ENCODE measurements at regions not wholly inside any gene's neighbourhood (a gene's known extent, or its start where the extent isn't known, plus 50 kb on each side); places are given as distances from the start of the nearest gene placed in this dataset.

DNA sequence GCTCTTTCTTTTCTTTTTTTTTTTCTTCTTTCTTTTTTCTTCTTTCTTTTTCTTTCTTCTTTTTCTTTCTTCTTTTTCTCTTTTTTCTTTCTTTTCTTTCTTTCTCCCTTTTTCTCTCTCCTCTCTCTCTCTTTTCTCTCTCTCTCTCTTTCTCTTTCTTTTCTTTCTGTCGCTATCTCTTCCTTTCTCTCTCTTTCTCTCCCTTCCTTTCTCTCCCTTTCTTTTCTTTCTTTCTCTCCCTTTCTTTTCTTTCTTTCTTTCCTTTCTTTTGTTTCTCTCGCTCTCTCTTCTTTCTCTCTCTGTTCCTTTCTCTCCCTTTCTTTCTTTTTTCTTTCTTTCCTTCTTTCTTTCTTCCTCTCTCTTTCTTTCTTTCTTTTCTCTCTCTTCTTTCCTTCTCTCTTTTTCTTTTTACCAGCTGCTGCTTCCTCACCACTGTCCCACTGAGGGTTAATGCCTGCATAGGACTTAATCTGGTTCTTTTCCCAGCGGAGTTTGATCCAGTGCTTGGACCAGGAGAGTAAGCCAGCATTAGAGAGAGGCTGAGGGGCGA is 145.4 kb upstream of the SIX2 start:
- DNase-seq (ENCODE audit: low spot score in 2 of 2) (no peak), FAIRE-seq (no peak)

DNA sequence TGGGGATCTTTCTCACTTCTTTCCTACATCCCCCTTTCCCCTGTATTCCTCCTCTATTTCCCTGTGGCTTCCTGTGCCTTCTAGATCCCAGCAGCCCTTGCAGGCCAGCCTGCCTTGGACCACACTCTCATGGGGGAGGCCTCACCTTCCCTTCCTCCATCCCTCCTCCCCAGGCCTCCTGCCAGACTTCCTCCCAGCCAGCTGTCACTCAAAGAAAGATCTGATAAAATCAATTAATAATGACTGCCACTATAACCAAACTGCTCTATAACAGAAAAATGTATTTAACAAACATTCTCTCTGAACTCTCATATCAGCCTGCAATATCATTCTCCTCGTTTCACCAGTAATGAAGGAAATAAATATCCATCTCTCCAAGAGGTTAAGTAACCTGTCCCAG is 144.9 kb upstream of the SIX2 start:
- DNase-seq (ENCODE audit: low spot score in 2 of 2) (no peak), FAIRE-seq (no peak)

DNA sequence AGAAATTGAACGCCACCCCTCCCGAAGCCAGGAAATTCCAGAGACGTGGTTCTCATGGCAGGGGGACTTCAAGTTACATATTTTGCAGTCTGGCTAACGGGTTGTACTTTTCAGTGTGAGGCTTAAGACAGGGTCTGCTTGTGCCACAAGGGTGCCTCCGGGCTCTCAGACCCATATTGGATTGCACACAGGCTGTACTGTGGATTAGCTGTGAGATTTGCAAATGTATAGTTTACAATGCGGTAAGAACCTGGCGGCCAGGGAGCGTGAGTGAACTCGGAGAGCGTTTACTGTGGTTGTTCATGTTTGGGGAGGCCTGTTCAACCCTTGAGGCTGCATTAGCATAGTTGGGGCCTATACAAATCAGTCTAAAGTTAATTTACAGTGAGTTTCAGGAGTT is 143.9 kb upstream of the SIX2 start:
- no peak for FAIRE-seq
- no peak for DNase-seq (ENCODE audit: low spot score in 2 of 2)

DNA sequence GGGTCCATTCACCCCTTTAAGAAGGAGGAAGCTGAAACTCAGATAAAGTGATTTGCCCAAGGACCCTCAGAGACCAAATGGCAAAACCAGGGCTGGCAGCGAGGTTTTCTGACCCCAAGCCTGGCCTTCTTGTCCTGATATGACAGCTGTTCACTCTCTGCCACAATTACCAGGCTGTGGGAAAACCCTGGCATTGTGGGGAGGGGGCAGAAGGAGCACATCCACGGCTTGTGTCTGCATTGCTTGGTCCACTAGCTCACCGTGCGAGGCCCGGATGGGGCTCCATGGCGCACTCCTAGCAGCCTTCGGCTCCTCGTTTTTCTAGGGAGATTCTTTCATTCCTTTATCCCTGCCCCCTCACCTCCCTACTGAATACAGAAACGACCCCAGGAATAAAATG is 143.4 kb upstream of the SIX2 start:
- no peak for DNase-seq (ENCODE audit: low spot score in 2 of 2)
- no peak for FAIRE-seq

DNA sequence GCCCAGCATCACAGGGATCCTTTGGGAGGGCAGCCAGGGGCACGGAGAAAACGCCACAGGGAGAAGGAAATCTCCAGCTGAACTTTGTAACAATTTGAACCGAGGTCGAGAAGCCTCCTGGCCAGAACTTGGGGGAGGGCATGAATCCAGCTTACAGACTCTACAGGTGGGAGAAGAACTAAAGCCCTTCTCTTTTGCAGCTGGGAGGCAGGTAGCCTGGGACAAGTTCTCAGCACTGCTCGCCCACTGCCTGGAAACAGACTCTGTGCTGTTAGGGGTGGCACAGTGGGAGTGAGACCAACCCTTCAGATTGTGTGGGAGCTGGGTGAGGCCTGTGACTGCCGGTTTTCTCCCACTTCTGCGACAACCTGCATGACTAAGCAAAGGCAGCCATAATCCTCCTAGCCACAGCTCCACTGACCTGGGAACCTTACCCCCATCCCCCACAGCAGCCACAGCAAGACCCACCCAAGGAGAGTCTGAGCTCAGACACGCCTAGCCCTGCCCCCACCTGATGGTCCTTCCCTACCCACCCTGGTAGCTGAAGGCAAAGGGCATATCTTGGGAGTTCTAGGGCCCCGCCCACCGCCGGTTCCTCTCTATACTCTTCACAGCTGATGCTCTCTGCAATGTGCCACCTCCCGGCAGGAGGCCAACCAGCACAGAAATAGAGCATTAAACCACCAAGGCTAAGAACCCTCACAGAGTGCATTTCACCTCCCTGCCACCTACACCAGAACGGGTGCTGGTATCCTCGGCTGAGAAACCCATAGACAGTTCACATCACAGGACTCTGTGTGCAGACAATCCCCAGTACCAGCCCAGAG is 136.0 kb upstream of the SIX2 start:
- DNase-seq (ENCODE audit: low spot score in 2 of 2) (no peak), FAIRE-seq (no peak)

DNA sequence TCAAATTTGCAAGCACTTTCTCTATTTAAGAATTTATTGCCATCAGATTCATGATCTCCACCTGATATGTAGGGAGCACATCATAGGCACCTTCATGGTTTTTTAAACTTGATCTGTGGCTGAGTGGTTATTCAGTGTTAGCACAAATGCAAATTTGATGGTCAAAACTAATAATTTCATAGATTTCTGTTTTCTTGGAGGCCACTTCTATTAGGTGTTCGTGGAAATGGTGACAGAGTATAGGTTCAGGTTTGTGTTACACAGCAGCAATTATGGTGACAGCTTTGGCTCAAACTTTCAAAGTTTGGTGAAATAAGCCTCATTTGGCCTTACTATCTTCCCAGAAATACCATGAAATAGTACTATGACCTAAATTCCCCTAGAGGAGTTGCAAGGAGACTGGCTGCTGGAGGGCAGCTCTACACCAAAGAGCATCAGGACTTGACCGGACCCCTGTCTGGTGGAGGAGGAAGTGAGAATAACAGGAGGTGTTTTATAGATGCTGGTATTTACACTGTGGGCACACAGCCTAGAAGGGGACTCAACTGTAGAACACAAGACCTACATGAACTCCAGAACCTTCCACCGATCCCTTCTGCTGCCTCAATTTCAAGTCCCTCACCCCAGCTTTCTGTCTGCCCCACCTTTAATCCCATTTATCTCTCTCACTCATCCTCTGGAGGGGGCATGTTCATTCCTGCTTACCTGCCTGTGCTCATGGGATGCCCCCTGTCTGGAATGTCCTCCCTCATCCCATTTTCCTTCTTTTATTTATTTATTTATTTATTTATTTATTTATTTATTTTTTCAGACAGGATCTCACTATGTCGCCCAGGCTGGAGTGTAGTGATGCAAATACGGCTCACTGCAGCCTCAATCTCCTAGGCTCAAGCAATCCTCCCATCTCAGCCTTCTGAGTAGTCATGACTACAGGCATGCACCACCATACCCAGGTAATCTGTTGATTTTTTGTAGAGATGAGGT is 132.9 kb upstream of the SIX2 start:
- no peak for DNase-seq (ENCODE audit: low spot score in 2 of 2)
- FAIRE-seq, result no peak

DNA sequence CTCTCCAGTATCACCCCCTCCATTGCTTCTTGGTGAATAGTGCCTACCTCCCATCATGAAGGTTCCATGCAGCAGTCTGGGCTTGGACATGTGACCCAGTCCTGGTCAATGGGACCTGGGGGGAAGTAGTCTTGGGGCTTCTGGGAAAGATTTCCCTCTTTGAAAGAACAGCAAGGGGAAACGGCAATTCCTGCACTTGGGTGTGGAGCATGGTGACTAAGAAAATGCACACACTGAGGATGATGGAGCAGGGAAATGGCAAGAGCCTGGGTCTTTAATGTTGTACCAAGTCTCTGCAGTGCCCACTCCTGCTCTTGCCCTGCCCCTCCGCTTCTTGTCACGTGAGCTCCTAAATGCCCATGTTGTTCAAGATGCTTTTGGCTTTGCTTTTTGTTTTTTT is 131.4 kb upstream of the SIX2 start:
- no peak for DNase-seq (ENCODE audit: low spot score in 2 of 2)
- no peak for FAIRE-seq

DNA sequence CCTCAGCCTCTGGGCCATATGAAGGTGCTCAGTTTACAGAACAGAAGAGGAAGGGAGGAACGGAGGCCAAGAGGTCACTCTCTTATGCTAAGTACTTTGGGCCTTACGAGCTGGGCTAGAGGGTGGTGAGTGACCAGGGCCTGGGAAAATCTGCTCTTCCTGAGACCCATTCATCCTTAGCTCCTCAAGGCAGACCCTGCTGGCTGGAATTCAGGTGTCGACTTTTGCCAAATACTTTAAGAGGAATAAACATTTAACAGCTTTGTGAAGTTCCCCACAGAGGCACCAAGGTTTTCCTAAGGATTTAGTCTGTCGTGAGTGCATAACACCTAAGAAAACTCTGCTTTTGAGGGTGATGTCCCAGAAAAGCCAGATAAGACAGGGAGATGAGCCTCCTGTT is 129.7 kb upstream of the SIX2 start:
- DNase-seq (ENCODE audit: low spot score in 2 of 2) (no peak), FAIRE-seq (no peak)

DNA sequence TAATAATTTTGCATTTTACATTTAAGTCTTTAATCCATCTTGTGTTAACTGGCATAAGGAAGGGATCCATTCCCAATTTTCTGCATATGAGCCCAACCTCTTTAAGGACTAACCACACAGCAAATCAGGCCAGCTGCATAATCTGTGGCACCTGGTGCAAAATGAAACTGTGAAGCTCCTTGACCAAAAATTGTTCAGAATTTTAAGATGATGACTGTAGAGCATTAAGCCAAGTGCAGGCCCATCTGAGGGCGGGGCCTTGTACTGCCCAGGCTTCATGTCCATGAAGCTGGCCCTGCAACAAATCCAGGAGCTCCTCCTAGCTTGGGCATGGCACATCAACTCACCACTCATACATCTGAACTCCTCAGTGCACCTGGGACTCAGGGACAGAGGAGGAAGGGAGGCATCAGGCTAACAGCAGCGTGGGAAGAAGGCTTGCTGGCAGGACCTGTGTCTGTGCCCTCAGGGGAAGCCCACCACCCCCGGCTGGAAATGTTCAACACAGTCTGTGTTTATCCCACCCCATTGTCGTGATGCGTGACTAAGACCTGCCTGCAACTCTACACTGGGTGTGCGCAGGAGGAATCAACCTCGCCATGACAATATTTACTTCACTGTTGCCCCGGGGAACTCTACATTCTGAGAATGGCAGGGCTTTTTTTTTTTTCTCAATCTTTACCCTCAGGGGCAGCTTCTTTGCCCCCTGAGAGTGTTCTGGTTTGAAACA is 128.9 kb upstream of the SIX2 start:
- DNase-seq (ENCODE audit: low spot score in 2 of 2) (no peak), FAIRE-seq (no peak)

DNA sequence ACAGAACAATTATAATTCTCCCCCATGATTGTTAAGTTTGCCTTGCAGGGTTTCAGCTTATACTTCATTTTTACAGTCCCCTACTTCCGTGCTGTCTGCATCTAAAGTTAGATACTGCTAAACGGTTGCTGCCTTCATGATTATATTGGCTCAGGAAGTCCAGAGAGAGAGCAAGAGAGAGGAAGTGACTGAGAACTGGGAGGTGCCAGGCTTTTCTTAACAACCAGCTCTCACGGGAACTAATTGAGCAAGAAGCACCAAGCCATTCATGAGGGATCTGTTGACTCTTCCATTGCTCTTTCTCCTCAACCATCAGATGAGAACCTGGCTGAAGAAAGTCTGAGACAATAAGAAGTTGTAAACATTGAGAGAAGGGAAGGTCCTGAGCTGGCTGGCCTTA is 125.5 kb upstream of the SIX2 start:
- DNase-seq (ENCODE audit: low spot score in 2 of 2) (no peak), FAIRE-seq (no peak)

DNA sequence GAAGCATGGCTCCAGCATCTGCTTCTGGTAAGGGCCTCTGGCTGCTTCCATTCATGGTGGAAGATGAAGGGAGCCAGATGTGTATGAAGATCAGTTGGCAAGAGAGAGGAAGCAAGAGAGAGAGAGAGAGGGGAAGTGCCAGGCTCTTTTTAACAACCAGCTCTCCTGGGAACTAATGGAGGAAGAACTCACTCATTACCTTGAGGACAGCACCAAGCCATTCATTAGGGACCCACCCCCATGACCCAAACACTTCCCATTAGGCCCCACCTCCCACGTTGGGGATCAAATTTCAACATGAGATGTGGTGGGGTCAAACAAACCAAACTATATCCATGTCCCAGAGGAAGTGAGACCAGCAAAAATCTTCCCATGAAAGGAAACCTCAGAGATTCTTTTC is 124.8 kb upstream of the SIX2 start:
- FAIRE-seq (no peak), DNase-seq (ENCODE audit: low spot score in 2 of 2) (no peak)

DNA sequence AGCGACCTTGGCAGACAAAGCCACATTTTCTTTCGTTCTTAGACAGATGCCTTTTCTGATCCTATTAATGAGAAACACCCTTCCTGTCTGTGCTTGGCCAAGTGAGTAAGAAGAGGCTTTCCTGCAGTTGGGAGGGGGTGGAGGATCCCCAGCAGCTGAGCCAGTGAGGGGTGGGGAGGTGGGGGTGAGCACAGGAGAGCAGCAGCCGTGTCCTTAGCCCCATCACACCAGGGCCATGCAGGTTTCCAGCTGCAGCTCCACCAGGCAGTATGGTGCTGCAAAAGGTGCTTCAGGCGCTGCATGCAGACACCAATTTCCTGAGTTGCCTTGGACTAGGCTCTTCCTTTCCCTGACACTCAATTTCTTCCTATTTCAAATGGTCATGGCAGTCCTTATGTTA is 123.3 kb upstream of the SIX2 start:
- FAIRE-seq, result no peak
- DNase-seq (ENCODE audit: low spot score in 2 of 2), result no peak

DNA sequence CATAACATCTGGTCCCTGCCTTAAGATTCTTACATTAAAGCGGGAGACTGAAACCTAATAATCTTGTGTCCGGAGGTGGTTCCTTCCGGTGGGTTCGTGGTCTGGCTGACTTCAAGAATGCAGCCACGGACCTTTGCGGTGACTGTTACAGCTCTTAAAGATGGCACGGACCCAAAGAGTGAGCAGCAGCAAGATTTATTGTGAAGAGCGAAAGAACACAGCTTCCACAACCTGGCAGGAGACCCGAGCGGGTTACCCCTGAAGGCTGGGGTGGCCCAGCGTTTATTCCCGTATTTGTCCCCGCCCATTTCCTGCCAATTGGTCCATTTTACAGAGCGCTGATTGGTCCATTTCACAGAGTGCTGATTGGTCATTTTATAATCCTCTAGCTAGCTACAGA is 122.3 kb upstream of the SIX2 start:
- FAIRE-seq (no peak), DNase-seq (ENCODE audit: low spot score in 2 of 2) (no peak)

DNA sequence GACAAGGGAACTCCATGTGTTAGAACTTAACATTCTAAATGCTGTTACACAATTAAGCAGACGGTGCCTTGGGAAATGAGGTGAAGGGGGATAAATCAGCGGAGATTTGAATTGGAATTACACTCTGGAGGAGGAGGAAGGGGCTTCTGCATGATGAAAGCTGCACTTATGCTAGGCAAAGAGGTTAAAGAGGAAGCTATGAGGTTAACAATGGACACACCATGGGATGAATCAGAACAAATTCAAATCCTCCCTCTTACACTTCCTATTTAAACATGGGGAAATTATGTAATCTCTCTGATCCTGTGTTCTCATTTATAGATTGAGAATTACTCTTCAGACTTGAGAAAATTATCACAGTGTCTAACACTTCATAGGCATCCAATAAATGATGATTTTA is 121.5 kb upstream of the SIX2 start:
- no peak for DNase-seq (ENCODE audit: low spot score in 2 of 2)
- FAIRE-seq, result no peak

DNA sequence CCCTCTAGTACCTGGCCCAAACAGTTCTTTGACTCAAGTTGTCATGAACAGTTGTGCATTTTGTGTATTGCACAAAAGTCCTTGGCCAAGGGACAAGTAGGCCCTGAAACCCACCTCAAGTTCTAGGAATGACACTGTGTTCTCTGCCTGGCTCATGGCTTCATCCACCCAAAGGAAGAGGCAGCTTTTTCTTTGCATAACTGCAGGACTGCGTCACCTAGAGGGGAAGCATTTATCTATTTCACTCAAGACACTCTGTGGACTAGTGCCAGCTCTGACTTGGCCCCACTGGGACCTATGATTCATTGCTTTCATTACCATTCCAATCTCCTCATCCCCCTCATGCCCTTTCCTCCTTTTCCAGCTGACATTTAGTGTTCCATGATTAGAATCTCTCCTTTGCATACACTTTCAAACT is 119.3 kb upstream of the SIX2 start:
- DNase-seq (ENCODE audit: low spot score in 2 of 2), result no peak
- FAIRE-seq, result no peak

DNA sequence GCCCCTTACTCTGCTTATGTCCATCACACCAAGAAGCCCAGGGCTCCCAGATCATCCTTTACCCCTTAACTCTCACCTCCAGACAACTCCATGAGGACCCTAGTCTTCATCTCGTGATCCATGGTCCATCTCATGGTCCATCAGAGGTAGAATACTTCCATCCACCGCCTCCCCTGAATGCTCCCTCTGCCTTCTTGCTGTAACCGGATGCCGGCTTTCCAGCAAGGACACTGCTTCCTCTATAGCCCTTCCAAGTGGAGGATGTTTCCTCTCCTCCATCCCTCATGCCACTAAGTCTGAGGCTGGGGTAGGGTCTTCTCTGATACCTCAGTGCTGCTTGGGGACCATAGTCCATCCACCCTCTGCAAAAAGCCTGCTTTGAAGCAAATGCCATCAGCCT is 118.6 kb upstream of the SIX2 start:
- no peak for DNase-seq (ENCODE audit: low spot score in 2 of 2)
- FAIRE-seq, result no peak

DNA sequence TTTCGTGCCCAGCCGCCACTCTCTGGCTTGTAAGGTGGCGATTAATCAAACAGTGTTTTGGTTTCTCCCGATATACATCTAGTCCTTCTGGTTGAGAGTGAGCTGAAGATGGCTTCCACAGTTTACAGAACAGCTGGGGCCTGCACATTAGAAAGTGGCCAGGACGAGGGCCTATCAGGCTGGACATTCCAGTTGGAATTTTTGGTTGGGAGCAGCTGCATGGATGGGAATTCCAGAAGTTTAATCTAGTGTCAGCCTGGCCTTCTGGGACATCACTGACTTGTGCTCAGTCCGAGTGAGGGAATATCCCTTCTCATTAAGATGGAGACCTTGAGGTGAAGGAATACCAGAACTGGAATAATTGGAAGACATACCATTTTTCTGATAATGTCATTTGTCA is 118.1 kb upstream of the SIX2 start:
- DNase-seq (ENCODE audit: low spot score in 2 of 2) (no peak), FAIRE-seq (no peak)

DNA sequence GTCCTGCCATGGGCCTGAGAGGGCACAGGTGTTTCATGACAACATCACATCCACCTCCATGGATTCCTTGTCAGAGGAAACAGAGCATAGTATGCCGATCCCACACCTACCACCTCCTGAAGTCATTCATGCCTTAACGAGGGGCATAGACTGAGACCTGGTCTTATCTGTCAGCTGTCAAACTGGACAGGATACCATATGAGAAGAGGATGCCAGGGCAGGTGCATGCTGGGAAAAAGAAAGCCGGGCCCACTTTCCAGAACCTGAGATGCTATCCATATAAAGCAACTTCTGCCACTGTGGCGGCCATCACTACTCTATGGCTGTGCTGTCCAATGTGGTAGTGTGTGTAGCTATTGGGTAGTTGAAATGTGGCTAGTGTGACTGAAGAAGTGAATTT is 116.0 kb upstream of the SIX2 start:
- DNase-seq (ENCODE audit: low spot score in 2 of 2), result no peak
- no peak for FAIRE-seq

DNA sequence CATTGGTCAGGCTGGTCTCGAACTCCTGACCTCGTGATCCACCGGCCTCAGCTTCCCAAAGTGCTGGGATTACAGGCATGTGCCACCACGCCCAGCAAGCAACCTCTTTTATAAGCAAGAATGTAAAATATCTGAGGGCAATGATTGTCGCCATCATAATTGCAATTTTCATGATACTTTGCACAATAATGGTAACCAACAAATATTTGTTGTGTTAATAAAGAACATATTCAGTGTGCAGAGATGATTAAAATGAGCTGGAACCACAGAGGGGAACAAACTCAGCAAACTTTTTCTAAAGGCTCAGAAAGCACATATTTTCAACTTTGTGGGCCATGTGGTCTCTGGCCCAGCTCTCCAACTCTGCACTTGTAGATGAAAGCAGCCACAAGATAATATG is 115.2 kb upstream of the SIX2 start:
- DNase-seq (ENCODE audit: low spot score in 2 of 2), result no peak
- FAIRE-seq, result no peak

DNA sequence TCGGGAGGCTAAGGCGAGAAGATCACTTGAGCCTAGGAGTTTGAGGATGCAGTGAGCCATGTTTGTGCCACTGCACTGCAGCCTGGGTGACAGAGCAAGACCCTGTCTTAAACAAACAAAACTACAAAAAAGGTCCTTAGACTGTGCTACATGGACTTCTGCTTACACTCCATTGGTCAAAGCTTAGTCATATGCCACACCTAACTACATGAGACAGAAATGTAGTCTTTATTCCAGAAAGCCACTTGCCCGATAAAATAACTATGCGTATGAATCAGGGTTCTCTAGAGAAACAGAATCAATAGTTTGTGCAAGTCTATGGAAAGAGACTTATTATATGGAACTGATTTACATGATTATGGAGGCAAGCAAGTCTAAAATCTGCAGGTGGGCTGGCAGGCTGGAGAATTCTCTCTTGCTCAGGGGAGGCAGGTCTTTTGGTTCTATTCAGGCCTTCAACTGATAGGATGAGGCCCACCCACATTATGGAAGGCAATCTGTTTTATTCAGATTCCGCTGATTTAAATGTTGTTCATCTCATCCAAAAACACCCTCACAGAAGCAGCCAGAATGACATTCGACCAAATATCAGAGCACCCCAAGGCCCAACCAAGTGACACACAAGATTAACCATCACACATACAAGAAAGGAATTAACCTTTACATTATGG is 114.4 kb upstream of the SIX2 start:
- no peak for FAIRE-seq
- no peak for DNase-seq (ENCODE audit: low spot score in 2 of 2)

All from frontal cortex (tissue), 3 donors.